AG09309 (cell line): ENCODE measurements at regions not wholly inside any gene's neighbourhood (a gene's known extent, or its start where the extent isn't known, plus 50 kb on each side); places are given as distances from the start of the nearest gene placed in this dataset.
"Not testable (repeated sequence)": the region's sequence is repeated elsewhere in the genome, so short reads cannot be mapped to it uniquely, and the experiment has no call there.

Experiments used
- DNase-seq: peaks from one replicate; pipeline ENCODE4 v3.0.0-alpha.2; 2010; ENCODE audit warnings: low read depth
- H3K4me3 ChIP-seq: 2 replicates; pipeline ENCODE4 v1.5.1; 2011; ENCODE audit warnings: mild to moderate bottlenecking, low read depth, low read length, moderate library complexity; ENCODE audit not compliant: control insufficient read depth
- CTCF ChIP-seq: IDR thresholded peaks from 2 replicates; pipeline ENCODE4 v1.5.1; 2011; ENCODE audit warnings: mild to moderate bottlenecking, low read depth, low read length, inconsistent platforms; ENCODE audit not compliant: insufficient read depth, control insufficient read depth; ENCODE audit errors: missing control alignments

- H3K4me3 ChIP-seq, result no peak overlapping the region
- no peak for DNase-seq
- TF ChIP-seq CTCF, result no peak
Measured at GRCh38 chr1:228889289-228889688, 154.0 kb downstream of the RHOU start.

GRCh38 chr1:228891272-228892034, 156.2 kb downstream of the RHOU start:
- H3K4me3 ChIP-seq, result no peak overlapping the region
- TF ChIP-seq CTCF, result no peak
- DNase-seq, result no peak

- DNase-seq, H3K4me3 ChIP-seq: not testable (repeated sequence)
Measured at GRCh38 chr1:228892200-228892599, 156.9 kb downstream of the RHOU start.

- TF ChIP-seq CTCF, result no peak
- H3K4me3 ChIP-seq, result no peak overlapping the region
- no peak for DNase-seq
Measured at GRCh38 chr1:228894442-228894989, 159.2 kb downstream of the RHOU start.

GRCh38 chr1:228897901-228898300, 162.6 kb downstream of the RHOU start:
- no peak for DNase-seq
- no peak for TF ChIP-seq CTCF
- H3K4me3 ChIP-seq, result no peak overlapping the region

GRCh38 chr1:228898582-228898992, 163.3 kb downstream of the RHOU start:
- H3K4me3 ChIP-seq, result no peak overlapping the region
- DNase-seq, result no peak
- TF ChIP-seq CTCF, result no peak

GRCh38 chr1:228899421-228899956, 164.2 kb downstream of the RHOU start:
- H3K4me3 ChIP-seq, result no peak overlapping the region
- no peak for TF ChIP-seq CTCF
- DNase-seq, result no peak
